Thyroid gland (tissue), 4 donors: ENCODE measurements at regions not wholly inside any gene's neighbourhood (a gene's known extent, or its start where the extent isn't known, plus 50 kb on each side); places are given as distances from the start of the nearest gene placed in this dataset.

Source experiments
- DNase-seq, 2 donors: peaks; one replicate each; pipeline ENCODE4 v3.0.0-alpha.2; 2019
- H3K27ac ChIP-seq, 3 donors: fragments of 200-600 bp; sonication (generic); 1 replicate in 2 of 3; 2 replicates in 1 of 3; pipeline ENCODE4 v1.5.1; 2016 to 2019; ENCODE audit warnings: mild to moderate bottlenecking in 1 of 3, moderate library complexity in 1 of 3
- H3K27me3 ChIP-seq: fragments of 200-600 bp; sonication (generic); one replicate; pipeline ENCODE4 v1.5.1; 2019
- H3K36me3 ChIP-seq, 2 donors: fragments of 200-600 bp; sonication (generic); one replicate each; pipeline ENCODE4 v1.5.1; 2016 to 2019
- H3K4me1 ChIP-seq, 2 donors: fragments of 200-600 bp; sonication (generic); one replicate each; pipeline ENCODE4 v1.5.1; 2017 to 2019
- H3K4me3 ChIP-seq, 3 donors: fragments of 200-600 bp; sonication (generic); replicated peaks in 1 of 3; 1 replicate in 2 of 3; 2 replicates in 1 of 3; pipeline ENCODE4 v1.5.1; 2016; ENCODE audit warnings: mild to moderate bottlenecking in 1 of 3
- H3K9me3 ChIP-seq: fragments of 200-600 bp; sonication (generic); one replicate; pipeline ENCODE4 v1.5.1; 2017
- POLR2A ChIP-seq, 2 donors: fragments of 450-650 bp; IDR thresholded peaks; one replicate each; pipeline ENCODE4 v1.6.1; 2017; ENCODE audit warnings: antibody characterized with exemption in 2 of 2, mild to moderate bottlenecking in 2 of 2, moderate library complexity in 1 of 2
- WGBS, 2 donors: methylation state at CpG; one replicate each; pipeline ENCODE4 v1.1.5; 2017; 5-methylcytosine and 5-hydroxymethylcytosine counted together
- intact Hi-C: fragments of 100-400 bp; cut with DNase I; formaldehyde crosslinking; loops from one replicate; pipeline ENCODE4 v1.15.1; 2023
- TF ChIP-seq, protein P1 (sequence below), 6 experiments: fragments of 200-600 bp in 3 of 6; fragments of 450-650 bp in 3 of 6; sonication (generic) in 3 of 6; IDR thresholded peaks; one replicate each; pipeline ENCODE4 v1.5.1; 2016 to 2019; ENCODE audit warnings: antibody characterized with exemption in 6 of 6, mild to moderate bottlenecking in 2 of 6, inconsistent platforms in 1 of 6, moderate library complexity in 1 of 6

- TF ChIP-seq, protein P1, sequence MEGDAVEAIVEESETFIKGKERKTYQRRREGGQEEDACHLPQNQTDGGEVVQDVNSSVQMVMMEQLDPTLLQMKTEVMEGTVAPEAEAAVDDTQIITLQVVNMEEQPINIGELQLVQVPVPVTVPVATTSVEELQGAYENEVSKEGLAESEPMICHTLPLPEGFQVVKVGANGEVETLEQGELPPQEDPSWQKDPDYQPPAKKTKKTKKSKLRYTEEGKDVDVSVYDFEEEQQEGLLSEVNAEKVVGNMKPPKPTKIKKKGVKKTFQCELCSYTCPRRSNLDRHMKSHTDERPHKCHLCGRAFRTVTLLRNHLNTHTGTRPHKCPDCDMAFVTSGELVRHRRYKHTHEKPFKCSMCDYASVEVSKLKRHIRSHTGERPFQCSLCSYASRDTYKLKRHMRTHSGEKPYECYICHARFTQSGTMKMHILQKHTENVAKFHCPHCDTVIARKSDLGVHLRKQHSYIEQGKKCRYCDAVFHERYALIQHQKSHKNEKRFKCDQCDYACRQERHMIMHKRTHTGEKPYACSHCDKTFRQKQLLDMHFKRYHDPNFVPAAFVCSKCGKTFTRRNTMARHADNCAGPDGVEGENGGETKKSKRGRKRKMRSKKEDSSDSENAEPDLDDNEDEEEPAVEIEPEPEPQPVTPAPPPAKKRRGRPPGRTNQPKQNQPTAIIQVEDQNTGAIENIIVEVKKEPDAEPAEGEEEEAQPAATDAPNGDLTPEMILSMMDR (IDR thresholded peaks at IDR 0.05): no peak
- no peak for TF ChIP-seq POLR2A (IDR thresholded peaks at IDR 0.05)
- Histone ChIP-seq H3K9me3 (no peaks in the 10 kb centered on the region), H3K4me1 (peaks cover 0 to 4% of the 10 kb centered on the region in 2 donors), H3K4me3 (no peak overlapping the region), H3K36me3 (no peaks in the 10 kb centered on the region), H3K27me3 (no peaks in the 10 kb centered on the region), H3K27ac (no peak overlapping the region)
- WGBS, 2 donors: 89 to 91% methylated on average over 1 of the region's 1 CpG
- DNase-seq: no peak
- intact Hi-C loops: no loop called here
These were observed 270.0 kb upstream of the CAND1 start for GRCh38 chr12:66999141-66999540.

DNA sequence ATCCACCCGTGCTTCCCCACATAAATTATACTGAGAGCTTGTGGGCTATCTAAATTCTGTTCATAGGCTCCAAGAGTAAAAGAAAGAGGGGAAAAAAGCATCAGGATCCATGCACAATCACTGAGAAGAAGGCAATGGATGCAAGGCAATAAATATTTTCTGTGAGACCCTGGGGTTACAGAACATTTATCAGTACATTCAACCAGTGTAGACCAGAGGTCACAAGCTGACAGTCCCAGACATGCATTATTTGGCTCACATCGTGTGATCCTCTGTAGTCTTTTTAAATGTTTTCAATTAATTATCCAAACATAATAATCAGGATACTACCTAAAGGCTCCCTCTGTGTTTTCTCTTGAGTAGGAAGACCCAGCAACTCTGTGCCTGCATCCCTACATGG lies 267.9 kb upstream of the CAND1 start:
- Histone ChIP-seq H3K36me3 (no peaks in the 10 kb centered on the region), H3K4me3 (no peak overlapping the region), H3K4me1 (peaks cover 0 to 4% of the 10 kb centered on the region in 2 donors), H3K27me3 (no peaks in the 10 kb centered on the region), H3K9me3 (no peaks in the 10 kb centered on the region), H3K27ac (no peak overlapping the region)
- WGBS, 2 donors: 53 to 55% methylated on average over 2 of the region's 2 CpGs
- intact Hi-C loops: no loop called here
- DNase-seq: no peak
- no peak for TF ChIP-seq POLR2A (IDR thresholded peaks at IDR 0.05)
- TF ChIP-seq, protein P1 (IDR thresholded peaks at IDR 0.05): no peak

- Histone ChIP-seq H3K27ac (no peak overlapping the region), H3K9me3 (no peaks in the 10 kb centered on the region), H3K4me1 (peaks cover 0 to 4% of the 10 kb centered on the region in 2 donors), H3K4me3 (no peak overlapping the region), H3K27me3 (no peaks in the 10 kb centered on the region), H3K36me3 (no peaks in the 10 kb centered on the region)
- 35 to 50% methylated on average over 2 of the region's 2 CpGs for WGBS, 2 donors
- intact Hi-C loops: no loop called here
- no peak for DNase-seq
- TF ChIP-seq, protein P1 (IDR thresholded peaks at IDR 0.05): no peak
- no peak for TF ChIP-seq POLR2A (IDR thresholded peaks at IDR 0.05)
These were observed 266.4 kb upstream of the CAND1 start for GRCh38 chr12:67002720-67003119.

GRCh38 chr12:67006610-67007009 lies 262.5 kb upstream of the CAND1 start:
- Histone ChIP-seq H3K27me3 (no peaks in the 10 kb centered on the region), H3K4me3 (no peak overlapping the region), H3K4me1 (peaks cover 0 to 4% of the 10 kb centered on the region in 2 donors), H3K36me3 (no peaks in the 10 kb centered on the region), H3K27ac (no peak overlapping the region), H3K9me3 (no peaks in the 10 kb centered on the region)
- 57 to 80% methylated on average over 2 of the region's 2 CpGs for WGBS, 2 donors
- no peak for DNase-seq
- intact Hi-C loops: no loop called here
- TF ChIP-seq POLR2A (IDR thresholded peaks at IDR 0.05): no peak
- TF ChIP-seq, protein P1 (IDR thresholded peaks at IDR 0.05): no peak

- 91% methylated on average over 1 of the region's 1 CpG for WGBS, 2 donors
- TF ChIP-seq, protein P1 (IDR thresholded peaks at IDR 0.05): no peak
- no peak for TF ChIP-seq POLR2A (IDR thresholded peaks at IDR 0.05)
- peaks cover 0 to 5% of the 10 kb centered on the region in 2 donors for H3K4me1 ChIP-seq
- no peaks in the 10 kb centered on the region for H3K36me3 ChIP-seq
- no peaks in the 10 kb centered on the region for H3K9me3 ChIP-seq
- H3K4me3 ChIP-seq: no peak overlapping the region
- H3K27ac ChIP-seq: no peak overlapping the region
- intact Hi-C loops: no loop called here
- H3K27me3 ChIP-seq: no peaks in the 10 kb centered on the region
- DNase-seq: no peak
These were observed 254.5 kb upstream of the CAND1 start for GRCh38 chr12:67014642-67015041.
